TTC549 (cell line): ENCODE measurements at regions not wholly inside any gene's neighbourhood (a gene's known extent, or its start where the extent isn't known, plus 50 kb on each side); places are given as distances from the start of the nearest gene placed in this dataset.

Experiments used
- FAIRE-seq: peaks from 2 replicates; lab custom pipeline; 2012; peaks lifted over from hg19 to GRCh38; lab: Jason Lieb, UNC

- FAIRE-seq = no peak
These were observed 1379.8 kb downstream of the MAT2B start for GRCh38 chr5:164885179-164885578.

DNA sequence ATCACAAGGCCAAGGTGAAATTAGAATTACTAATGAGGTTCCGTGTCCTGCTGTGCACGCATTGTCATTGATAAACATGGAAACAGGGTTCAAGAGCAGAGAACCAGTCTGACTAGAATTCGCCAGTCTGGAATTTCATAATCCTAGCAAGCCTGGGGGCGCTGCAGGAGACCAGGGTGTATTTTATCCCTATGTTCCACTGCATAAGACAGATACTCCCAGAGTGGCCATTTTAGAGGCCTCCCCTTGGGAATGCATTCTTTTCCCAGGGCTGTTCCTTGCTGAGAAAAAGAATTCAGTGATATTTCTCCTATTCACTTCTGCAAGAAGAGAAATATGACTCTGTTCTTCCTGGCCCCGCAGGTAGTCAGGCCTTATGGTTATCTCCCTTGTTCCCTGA is 1387.7 kb downstream of the MAT2B start:
- FAIRE-seq = no peak

GRCh38 chr5:164898705-164899104 is 1393.3 kb downstream of the MAT2B start:
- no peak for FAIRE-seq

DNA sequence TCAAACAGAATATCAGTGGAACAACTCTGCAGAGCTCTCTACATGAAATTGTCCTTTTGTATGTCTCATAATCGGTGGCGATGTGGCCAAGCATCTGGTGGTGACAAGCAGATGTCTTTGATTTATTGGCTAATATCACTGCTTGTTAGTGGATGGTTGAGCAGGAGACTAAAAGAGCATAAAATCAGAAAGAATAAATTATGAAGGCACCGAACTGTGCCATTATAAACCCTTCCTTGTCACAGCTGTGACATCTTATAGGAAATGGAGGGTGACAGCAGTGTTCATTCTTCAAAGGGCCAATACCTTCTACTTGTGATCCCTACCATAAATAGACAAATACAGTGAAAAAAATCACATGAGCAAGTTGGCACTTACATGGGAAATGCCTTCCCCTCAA is 1404.3 kb downstream of the MAT2B start:
- no peak for FAIRE-seq

GRCh38 chr5:164921722-164922121 is 1416.3 kb downstream of the MAT2B start:
- FAIRE-seq = no peak

DNA sequence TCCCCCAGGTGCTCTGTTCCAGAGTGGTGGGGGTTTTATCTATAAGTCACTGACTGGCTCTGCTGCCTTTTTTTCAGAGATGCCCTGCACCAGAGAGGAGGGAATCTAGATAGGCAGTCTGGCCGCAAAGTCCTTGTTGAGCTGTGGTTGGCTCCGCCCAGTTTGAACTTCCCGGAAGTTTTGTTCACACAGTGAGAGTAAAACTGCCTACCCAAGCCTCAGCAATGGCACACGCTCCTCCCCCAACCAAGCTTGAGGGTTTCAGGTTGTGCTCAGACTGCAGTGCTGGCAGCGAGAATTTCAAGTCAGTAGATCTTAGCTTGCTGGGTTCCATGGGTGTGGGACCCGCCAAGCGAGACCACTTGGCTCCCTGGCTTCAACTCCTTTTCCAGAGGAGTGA is 1428.6 kb downstream of the MAT2B start:
- FAIRE-seq = no peak

GRCh38 chr5:164934561-164934960 is 1429.1 kb downstream of the MAT2B start:
- no peak for FAIRE-seq

- FAIRE-seq = no peak
These were observed 1435.7 kb downstream of the MAT2B start for GRCh38 chr5:164941132-164941531.

- no peak for FAIRE-seq
These were observed 1445.5 kb downstream of the MAT2B start for GRCh38 chr5:164950927-164951326.

GRCh38 chr5:164951570-164951969 is 1446.2 kb downstream of the MAT2B start:
- no peak for FAIRE-seq

- FAIRE-seq = peak; percentile 53
These were observed 1453.3 kb downstream of the MAT2B start for GRCh38 chr5:164958688-164959087.

DNA sequence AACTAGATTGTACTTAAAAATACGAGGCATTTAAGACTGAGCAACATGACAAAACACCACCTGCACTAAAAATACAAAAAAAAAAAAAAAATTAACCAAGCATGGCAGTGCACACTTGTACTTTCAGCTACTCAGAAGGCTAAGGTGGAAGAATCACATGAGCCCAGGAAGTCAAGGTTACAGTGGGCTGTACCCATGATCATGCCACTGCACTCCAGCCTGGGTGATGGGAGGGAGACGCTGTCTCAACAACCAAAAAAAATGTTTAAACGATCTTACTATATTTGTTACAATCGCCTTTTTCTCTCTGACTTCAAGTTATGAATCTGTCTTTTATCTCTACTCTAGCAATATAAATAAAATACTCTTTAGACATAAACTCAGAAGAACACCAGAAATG is 1454.3 kb downstream of the MAT2B start:
- no peak for FAIRE-seq

GRCh38 chr5:164962329-164962961 is 1457.0 kb downstream of the MAT2B start:
- FAIRE-seq = no peak

GRCh38 chr5:164966611-164967010 is 1461.2 kb downstream of the MAT2B start:
- no peak for FAIRE-seq

DNA sequence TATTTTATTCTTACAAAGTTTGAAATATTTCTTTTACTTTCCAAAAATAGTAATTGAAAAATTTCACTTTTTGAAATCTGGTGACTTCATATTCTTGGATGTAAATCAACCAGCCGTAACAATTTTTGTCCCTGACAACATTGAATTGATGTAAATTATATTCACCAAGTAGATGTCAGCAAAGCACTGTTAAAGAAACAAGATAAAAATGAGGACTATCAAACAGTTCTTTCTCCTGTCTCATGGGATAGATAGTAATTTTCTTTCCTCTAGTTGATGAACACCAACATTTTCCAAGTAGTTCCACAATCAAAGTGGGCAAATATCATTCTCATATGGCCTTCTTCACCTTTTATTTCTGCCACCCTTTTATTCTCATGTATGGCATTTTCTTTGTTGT is 1461.9 kb downstream of the MAT2B start:
- no peak for FAIRE-seq

DNA sequence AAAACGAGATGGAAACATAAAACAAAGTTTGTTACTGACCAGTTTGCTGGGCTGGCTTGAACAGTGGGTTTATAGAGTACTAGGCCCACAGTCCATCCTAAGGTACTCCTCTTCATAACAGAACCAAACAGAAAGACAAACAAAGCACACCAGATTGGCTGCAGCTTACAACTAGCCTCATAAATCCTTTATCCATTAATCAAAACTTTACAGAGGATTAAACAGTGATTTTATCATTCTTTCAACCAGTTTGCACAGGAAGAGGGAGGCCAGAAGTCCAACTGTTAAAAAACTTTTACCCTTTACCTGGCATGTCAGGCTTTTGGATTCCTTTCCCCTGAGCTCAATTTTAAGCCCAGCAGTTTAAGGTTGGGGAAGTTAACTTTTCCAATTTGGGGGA is 1467.6 kb downstream of the MAT2B start:
- FAIRE-seq = no peak

DNA sequence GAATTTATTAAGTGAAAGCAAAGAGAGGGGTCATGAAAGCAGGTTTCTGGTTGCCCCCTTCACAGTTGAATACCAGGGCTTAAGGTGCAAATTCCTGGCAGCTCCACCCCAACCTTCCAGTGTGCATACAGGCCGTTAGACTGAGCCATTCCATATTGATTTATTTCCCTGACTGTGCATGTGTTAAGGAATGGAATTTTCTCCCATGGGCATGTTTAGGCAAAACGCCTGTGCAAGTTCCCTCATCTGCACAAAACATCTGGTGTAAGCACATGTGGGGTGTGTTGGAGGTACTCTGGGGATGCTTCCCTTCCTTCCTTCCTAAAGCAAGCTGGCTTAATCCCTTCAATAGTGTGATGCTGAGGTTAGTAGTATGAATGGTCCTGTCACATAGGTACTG is 1470.6 kb downstream of the MAT2B start:
- no peak for FAIRE-seq

- FAIRE-seq = no peak
These were observed 1475.1 kb downstream of the MAT2B start for GRCh38 chr5:164980480-164980879.

- FAIRE-seq = no peak
These were observed 1492.7 kb downstream of the MAT2B start for GRCh38 chr5:164998142-164998541.

DNA sequence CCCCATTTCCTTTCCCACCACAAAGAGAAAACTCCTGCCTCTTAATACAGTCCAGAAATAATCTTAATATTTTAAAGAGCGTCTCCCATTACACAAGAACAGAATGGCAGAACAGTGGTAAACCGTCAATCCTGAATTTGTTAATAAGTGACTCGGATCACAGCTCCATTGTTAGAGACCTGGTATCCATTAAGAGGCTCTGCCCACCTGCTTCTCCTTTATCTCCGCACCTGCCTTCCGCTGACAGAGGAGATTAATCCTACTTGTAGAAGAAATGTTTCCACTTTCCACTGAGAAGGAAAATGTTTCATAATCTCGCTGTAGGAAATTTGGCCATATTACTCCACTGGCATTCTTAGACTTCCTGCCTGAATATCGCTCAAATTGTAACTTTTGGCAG is 1493.2 kb downstream of the MAT2B start:
- no peak for FAIRE-seq

DNA sequence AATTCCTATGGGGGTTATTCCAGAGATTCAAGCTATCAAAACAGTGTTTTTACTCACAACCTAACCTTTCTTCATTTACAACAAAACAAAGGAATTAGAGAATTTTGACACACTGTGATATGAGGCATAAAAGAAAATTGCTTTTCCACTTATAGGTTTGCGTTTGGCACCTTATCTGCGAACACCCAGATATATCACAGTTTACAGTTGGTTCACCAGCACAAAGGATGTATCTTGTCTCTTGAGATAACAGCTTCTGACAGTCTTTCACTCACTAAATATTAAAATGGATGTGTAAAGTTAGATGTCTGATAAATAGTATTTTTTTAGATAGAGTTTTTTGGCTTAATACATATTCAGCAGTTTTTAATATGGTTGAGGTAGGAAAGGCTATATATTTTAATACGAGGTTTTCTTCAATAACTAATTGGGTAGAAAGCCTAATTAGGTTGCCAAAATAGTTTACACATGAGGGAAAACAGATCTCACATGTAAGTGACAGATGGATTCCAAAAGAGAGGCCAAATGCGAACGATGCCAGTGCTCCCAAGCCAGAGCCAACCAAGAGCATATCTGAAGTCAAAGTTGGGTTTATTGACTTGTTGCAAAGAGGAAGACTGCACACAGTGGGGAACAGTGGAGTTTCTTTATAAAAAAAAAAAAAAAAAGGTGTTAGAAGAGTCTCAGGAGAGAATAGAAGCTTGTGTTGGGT is 1495.2 kb downstream of the MAT2B start:
- FAIRE-seq = no peak

DNA sequence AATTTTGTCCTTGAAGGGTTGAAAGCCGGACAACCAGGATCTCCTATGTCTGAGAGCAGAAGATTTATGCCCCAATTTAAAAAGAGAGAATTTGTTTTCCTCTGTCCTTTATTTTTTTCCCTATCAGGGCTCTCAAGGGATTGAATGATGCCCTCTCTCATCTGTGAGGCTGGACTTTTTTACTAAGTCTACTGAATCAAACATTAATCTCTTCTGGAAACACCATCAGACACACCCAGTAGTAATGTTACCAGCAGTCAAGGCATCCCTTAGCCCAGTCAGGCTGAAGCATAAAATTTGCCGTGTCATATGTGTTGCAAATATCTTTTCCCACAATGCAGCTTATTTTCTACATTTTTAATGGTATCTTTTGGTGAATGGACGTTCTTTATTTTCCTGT is 1497.9 kb downstream of the MAT2B start:
- FAIRE-seq = no peak

GRCh38 chr5:165004175-165004574 is 1498.8 kb downstream of the MAT2B start:
- no peak for FAIRE-seq

- no peak for FAIRE-seq
These were observed 1509.0 kb downstream of the MAT2B start for GRCh38 chr5:165014439-165014838.
